ENCODE measurements at regions not wholly inside any gene's neighbourhood (a gene's known extent, or its start where the extent isn't known, plus 50 kb on each side); places are given as distances from the start of the nearest gene placed in this dataset.

DNA sequence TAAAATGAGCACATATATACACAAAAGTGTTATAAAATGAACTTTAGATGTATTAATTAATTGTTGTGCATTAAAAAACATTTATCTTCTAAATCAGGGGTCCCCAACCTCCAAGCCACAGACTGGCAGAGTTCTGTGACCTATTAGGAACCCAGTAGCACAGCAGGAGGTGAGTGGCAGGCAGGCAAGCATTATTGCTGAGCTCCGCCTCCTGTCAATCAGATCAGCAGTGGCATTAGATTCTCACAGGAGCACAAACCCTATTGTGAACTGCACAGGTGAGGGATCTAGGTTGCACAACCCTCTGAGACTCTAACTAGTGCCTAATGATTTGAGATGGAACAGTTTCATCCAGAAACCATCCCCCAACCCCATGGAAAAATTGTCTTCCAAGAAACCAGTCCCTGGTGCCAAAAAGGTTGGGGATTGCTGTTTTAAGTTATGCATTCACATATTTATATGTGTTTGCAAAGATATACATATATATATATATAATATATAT, 583.7 kb downstream of the KCNJ2 start:
- no peak for DNase-seq

DNA sequence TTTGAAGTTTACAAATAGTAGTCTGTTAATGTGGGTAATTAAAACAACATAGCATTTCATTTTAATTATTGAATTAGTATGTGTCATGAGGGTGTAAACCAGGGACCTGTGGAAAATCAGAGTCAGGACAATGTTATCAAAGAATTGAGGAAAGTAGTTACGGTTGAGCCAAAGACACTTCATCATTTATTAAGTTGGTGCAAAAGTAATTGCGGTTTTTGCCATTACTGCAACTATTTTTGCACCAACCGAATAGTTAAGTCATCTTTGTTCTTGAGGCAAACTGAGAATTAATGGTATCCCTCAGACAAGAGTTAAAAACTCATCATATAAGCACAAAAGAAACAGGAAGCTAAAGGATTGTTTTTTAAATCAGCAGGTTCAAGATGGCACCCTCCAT, 593.7 kb downstream of the KCNJ2 start:
- DNase-seq = no peak

DNA sequence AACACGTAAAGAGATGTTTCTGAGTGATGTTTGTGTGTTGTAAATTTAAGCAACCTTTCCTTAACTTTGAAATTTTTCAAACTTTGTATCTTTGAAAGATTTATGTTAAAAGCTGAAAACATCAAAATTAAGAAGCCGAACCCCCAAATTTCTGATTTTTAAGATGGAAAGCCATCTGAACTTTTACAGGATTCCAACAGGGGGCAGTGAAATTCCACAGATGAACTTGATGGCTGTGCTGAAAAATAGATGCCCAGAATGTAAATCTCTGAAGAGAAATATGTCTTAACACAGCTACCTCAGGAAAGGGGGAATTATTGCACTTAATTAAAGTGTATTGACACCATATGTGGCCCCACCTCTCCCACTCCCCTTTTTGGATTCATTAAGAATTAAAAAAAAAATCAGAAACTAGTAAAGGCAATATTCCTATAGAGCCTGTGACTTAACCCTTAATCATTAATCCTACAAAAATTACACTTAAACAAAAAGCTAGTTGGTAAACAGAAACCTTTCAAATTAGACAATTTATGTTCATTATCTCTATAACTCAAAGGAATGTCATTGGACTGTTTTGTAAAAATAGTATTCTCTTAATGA, 597.9 kb downstream of the KCNJ2 start:
- DNase-seq = no peak

DNA sequence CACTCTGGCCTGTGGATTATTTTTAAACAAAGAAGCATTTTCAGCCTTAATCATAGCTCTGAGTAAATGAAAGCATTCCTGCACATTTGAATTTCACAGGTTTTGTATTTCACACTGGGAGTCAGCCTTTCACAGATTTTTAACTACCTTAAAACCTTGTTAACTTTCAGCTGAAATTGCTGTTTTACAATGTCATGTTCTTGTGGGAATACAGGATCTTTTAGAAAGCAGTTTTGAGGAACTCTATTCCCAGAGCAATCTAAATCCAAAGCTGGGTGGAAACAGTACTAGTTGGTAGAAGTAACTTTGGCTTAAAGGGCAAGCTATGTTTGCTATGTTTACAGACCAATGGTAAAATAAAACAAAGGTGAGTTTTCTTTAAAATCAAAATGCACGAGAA, 600.6 kb downstream of the KCNJ2 start:
- no peak for DNase-seq

DNA sequence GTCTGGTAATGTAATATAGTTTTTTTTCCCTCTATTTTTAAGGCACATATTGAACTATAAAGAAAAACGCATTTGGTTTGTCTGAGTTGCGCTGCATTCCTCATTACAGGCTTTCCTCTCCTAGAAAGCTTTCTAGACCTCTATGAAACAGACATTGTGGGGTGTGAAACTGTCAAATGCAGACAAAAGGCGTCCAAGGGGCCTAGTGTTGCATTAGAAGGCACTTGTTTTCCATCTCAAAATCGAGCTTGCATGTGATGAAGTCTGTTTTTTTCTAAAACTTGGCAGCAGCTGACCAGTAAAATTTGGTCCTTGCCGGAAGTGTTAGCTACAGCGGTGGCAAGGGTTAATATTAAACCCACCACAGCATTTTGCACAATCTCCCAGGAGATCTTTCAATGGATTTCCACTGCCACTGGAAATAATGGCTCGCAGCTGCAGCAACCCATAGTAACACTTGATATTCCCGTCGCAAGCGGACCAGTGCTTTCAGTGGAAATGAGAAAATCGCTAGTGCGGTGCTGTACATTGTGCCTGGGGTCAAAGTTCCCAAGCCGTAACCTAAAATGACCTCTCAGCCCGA, 602.6 kb downstream of the KCNJ2 start:
- no peak for DNase-seq

DNA sequence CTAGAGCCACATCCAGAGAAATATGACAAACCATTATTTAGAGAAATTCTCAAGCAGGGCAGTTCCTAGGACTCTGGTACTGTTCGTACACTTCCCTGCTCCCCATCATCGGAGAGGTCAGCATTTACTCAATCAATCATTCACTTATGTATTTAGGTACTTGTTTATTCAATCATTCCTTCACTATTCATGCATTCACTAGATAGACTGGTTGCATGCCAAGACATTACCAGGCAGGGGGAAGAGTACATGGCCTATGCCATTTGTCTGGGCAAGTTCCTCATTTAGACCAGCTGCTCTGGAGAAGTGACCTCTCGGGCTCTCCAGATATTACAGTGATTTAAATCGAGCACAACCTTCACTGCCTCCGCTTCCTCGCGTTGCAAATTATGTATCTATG, 603.4 kb downstream of the KCNJ2 start:
- DNase-seq = no peak

DNA sequence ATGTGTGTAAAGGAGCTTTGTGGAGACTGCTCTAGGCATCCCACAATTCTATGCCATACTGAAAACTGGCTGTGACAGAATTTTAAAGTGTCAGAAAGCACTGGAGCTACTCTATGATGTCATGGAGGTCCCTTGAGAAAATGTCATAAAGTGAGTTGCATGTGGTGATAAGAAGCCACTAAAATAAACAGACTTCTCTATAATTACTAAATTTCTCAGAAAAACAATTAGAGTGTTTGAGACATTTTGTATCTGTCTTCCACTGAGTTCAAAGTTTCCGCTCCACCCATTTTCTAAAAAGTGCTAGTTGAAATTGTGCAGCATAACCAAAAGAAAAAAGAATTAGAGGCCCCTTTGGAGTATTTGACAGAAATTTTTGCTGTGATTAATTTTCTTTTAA, 603.9 kb downstream of the KCNJ2 start:
- no peak for DNase-seq

DNA sequence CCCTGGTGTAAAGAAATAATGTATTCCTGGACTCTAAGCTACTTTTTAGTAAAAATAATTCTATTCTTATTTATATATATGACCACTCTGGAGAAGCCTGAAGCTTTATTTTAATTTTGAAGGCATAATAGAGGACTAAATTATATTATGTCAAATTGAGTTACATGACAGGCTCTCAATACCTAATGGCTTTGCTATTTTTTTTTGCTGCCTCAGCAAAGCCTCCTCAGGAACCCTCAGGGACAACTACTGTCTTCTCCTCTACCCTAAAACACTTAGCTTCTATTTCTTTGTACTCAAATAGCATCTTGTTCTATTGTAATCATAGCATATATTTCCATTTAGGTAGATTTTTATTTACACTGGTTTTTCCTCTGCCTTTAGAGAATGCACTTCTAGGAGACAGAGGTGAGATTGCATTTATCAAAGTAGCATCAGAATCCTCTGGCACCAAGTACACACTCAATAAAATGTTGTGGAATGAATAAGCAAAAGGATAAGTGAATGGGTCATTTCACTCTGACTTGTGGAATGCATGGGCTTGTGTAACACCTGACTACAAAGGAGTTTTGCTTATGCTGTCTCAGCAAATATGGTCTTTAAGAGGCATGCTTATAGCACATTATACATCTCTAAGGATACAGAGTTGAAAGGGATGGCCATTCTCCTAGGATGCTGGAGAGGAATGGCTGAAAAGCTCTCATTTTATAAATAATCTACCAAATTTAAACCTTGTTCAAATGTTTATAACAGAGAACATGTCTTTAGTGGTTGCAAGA, 605.2 kb downstream of the KCNJ2 start:
- DNase-seq = no peak

DNA sequence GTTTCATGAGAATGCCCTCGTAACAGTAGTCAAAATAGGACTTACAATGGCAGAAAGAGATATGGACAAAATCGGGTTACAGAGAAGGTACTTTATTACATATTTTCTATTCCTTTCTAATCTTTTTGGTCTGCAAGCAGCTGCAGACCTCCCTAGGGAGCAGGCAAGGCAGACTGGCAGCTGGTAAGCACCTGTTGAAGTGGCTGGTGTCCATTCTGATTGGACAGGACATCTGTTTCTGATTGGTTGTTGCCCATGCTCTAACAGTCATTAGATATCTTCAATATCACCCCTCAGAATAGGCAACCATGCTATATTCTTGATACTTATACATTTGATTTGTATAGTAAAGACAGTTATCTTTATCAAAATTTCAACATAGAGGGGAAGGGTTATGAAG, 606.3 kb downstream of the KCNJ2 start:
- no peak for DNase-seq

DNA sequence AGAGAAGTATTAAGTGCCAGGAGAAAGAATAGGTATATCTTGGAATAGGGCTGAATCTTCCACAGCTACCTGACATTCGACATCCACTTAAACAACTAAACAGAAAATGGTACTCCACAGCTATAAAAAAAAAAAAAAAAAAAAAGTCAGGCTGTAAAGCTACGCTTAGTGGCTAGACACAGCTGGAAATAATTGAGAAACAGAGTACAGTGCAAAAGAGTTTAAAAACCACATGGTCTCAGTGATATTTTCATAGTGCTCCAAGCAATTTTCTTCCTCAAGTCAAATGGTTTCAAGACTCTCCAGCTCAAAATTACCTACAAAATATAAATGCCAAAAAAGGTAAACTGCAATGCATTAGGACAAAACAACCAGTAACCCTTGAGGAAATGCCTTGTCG, 607.1 kb downstream of the KCNJ2 start:
- DNase-seq = no peak

DNA sequence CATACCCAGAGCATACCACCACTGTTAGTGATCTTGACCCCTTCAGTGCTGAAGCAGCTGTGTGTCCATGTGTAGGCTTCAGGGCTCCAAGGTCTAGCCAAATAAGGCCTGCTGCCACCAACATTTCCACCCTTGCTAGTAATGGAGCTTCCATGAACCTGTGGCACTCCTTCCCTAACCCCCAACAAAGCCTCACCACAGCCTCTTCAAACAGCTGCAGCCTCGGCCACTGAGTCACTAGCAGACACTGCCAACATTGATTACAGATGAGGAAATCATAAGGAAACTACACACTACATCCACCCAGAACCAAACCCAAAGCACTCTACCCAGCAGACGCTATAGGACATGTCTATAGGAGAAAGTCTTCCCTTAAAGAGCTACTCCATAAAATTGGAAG, 610.7 kb downstream of the KCNJ2 start:
- no peak for DNase-seq

DNA sequence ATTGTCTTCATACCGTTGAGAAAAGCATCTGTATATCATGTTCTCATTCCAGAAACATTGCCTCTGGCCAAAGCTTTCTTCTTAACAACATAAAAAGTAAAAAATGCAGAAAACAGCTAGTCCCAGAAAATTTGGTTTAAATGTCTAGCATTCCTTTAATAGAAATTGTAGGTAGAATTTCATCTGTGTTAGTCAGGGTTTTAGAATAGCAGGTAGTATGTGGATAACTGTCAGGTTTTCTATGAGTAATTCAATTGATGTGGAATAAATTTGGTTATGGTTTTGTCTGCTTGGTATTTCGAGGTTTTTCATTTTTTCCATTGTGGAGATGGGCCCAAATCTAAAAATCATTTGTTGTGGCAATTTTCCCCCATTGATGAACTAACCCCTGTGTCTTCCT, 616.7 kb downstream of the KCNJ2 start:
- DNase-seq = no peak

DNA sequence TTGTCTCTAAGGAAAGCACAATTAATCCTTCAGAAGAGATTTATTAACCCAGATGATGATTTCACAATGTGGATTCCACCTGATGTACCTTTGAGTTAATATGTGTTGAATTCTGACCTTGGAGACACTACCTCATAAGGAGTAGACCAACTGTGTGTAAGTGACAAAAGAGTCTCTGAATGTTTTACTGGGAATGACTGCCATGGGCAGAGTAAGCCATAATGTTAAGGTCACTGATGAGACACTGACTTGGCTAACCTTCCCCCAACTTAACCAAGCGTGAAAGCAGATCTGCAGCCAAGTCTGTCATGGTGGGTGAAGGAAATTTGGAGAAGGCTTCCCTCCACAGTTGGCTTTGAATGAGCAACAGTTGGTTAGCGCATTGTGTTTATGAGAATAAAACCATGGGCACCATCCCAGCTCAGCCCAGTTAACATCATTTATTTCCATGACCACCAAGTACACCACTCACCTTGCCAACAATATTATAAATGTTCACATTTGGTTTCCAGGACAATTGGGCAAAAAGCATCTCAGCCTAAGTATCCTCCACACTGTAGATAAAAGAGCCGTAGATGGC, 618.5 kb downstream of the KCNJ2 start:
- DNase-seq = no peak

DNA sequence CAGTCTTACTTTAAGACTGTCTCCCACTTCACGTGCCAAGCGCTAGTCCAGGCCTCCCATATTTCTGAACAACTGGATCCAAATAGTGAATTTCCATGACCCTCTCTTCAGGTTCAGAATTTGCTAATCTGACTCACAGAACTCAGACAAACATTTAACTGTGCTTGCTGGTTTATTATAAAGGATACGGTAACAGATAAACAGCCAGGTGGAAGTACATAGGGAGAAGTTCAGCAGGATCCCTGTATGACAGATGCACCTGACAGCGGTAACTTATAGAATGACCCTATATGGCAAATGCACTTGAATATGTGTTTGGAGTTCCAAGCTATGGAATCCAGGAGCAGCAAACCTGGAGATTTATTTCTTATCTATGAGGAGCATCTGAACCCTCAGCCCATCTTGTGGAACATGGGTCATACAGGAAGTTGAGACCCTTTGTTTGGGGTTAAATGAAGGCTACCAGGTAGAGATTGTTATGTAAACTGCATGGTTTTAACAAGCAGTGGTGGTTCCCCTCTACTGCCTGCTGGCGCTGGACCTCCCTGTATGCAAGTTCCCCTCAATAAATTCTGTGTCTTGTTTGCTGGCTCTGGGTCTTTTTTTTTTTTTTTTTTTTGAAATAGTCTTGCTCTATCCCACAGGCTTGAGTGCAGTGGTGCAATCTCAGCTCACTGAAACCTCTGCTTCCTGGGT, 622.6 kb downstream of the KCNJ2 start:
- DNase-seq = no peak

DNA sequence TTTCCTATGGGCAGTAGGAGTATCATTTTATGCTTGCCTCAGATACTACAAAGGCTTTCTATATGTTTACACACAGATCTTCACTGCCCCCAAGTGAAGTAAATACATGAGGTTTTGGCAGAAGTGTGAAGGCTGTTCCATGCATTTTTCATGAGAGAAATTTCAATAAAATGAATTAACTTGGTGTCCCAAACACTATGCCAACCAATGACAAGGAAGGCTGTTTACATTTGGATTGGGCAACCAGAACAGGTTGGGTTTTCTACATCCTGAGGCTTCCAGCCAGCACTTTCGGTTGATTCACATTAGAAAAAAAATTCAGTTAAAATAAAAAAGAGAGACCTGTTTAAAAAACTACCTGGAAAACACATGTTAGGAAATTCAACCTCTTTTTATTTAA, 625.4 kb downstream of the KCNJ2 start:
- DNase-seq = no peak

DNA sequence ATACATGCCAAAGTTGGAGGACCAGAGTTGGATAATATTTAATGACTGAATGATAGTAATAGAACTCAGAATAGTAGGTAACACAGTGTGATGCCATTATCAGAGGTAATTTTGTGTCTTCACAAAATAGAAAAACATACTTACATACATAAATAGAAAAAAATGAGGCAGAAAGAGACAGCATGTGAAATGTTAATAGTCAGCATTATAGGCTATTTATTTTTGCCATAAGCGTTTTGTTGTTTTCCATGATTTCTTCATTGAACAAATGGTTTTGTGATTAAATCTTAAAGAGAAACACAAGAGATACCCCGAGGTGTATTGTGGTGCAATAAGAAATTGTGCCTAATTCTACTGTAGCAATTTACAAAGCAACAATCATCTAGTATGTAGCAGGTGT, 626.3 kb downstream of the KCNJ2 start:
- no peak for DNase-seq

DNA sequence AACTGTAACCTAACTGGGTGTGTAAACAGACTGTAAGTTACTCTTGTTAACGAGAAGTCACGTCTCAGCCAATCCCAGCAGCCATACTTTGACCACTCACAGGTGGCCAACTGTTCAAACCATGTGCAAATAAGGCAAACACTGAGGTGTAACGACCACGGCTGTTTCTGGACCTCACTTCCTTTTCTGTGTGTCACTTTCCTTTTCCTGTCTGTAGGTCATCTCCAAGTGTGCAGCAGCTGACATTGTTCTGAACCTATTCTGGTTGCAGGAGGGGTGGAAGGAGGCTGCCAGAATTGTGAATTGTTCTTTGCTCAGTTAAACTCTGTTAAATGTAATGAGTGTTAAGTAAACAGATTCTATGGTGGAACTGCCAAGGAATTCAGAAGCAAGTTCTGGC, 627.4 kb downstream of the KCNJ2 start:
- DNase-seq = no peak

DNA sequence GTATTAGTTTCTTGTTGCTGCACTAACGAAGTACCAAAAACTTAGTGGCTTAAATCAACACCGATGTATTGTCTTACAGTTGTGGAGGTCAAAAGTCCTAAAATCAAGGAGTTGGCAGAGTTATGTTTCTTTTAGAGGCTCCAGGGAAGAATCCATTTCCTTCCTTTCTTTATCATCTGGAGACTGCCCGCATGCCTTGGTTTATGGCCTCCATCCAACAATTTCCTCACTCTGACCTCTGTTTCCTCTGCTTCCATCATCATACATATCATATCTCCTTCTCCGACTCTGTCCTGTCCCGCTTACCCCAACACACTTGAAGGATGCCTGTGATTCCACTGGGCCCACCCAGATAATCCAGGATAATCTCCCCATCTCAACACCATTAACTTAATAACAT, 627.8 kb downstream of the KCNJ2 start:
- no peak for DNase-seq

DNA sequence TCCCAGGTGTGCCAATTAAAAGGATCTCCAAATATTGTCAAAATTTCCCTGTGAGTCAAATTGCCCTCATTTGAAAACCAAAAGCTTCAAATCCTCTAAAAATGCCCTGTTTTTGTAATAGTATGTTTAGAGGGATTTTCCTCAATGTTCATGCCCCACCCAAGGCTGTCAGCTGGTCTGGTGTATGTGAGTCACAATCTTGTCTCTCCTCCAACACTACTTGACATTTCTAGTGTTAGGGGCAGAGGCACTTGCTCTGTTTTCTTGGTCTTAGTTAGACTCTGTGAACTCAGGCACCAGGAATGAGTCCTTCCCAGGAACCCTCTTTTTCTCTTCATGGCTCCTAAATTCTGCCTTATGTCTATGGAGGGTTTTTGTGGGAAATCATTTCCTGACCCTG, 634.8 kb downstream of the KCNJ2 start:
- DNase-seq = no peak

DNA sequence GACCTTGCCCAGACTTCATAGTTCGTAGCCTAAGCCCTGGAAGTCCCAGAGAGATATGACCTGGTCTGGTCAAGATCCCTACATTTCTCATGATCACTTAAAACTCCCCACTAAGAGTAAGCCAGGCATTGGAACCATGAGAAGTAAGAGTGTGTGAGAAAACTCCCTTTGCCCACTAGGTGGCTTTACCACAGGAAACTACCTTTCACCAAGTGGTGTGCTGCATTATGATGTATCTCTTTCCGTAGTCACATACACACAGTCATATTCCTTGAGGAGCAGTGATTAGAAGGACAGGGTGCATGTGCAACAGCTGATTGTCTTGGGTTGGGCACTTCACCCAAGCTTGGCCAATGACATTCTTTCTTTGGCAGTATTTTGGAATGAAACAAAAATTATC, 639.3 kb downstream of the KCNJ2 start:
- no peak for DNase-seq

DNA sequence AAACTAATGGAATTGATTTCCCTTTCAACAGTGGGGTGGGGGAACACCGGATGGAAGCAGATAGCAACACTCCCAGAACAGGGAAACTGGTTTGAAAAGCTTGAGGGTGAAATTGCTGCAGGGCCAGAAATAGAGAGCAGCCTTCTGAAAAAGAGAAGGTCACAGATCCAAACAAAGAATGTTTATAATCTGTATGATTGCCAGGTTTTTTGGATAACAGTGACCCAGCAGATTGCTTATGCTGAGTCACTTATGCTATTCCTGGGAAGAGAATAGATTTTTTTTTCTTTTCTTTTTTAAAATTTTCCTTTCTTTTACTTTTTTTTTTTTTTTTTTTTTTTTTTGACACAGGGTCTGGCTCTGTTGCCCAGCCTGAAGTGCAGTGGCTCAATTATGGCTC, 641.3 kb downstream of the KCNJ2 start:
- DNase-seq = no peak

DNA sequence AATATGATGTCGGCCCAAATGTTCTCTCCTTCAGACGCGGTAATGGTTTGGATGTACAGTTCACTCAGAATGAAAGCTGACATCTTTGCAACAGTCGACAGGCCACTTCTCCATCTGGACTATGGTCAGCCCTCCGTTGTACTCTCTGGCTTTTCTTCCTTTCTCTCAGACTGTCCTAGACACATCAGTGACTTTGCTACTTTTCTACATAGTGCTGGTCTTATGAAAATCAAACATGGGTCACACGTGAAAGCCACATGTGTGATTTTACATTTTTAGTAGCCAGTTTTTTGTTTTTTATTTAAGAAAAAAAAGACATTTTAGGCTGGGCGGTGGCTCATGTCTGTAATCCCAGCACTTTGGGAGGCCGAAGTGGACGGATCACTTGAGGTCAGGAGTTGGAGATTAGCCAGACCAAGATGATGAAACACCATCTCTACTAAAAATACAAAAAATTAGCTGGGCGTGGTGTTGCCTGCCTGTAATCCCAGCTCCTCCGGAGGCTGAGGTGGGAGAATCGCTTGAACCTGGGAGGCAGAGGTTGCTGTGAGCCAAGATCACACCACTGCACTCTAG, 644.1 kb downstream of the KCNJ2 start:
- DNase-seq = no peak

DNA sequence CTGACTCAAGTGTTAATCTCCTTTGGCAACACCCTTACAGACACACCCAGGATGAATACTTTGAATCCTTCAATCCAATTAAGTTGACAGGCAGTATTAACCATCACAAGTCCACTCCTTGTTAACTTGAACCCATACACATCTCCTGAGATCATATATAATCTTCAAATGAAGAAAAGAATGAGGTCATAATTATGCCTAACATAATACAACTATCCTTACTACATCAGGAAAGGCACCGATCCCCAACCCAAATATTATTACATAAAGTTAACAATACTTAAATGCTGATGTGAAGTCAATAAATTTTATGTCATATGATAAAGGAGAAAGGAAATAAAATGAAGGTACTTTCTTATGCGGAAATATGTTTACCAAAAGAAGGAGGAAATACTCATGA, 649.9 kb downstream of the KCNJ2 start:
- DNase-seq = no peak

Data from stimulated activated CD4-positive, alpha-beta T cell treated with anti-CD3 and anti-CD28 coated beads, Interleukin-2, amount 100 ng/mL, for 48 hours (primary cell).